ENCODE measurements at regions not wholly inside any gene's neighbourhood (a gene's known extent, or its start where the extent isn't known, plus 50 kb on each side); places are given as distances from the start of the nearest gene placed in this dataset.

DNA sequence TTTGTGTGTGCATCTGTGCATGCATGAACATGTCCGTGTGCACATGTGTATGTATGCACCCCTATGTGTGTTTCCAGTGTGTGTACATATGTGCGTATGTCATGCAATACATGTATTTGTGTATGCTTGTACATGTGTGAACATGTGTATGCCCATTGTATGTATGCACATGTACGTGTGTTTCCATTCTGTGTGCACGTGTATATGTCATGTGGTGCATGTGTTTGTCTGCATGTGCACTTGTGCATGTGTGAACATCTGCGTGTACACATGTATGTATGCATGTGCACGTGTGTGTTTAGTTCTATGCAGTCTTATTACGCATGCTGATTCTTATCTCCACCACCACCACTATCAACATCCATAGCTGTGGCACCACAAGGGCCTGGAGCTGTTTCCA, 403.5 kb upstream of the IRX4 start:
- no peak for FAIRE-seq
- H3K9me3 Mint-ChIP-seq (ENCODE audit: unreplicated experiment): peaks cover 6% of the 10 kb centered on the region
- H3K27me3 Mint-ChIP-seq (ENCODE audit: low read depth, unreplicated experiment): peaks cover 23% of the 10 kb centered on the region
- no peaks in the 10 kb centered on the region for H3K36me3 Mint-ChIP-seq (ENCODE audit: low read depth, unreplicated experiment)
- Histone ChIP-seq H3K79me2 (ENCODE audit: insufficient read depth, low read length) (no peaks in the 10 kb centered on the region), H2AFZ (ENCODE audit: low read depth, low read length) (no peak overlapping the region), H4K20me1 (ENCODE audit: insufficient read depth, low read length) (no peaks in the 10 kb centered on the region), H3K9ac (ENCODE audit: low read length) (no peak overlapping the region), H3K36me3 (ENCODE audit: insufficient read depth, low read length) (no peaks in the 10 kb centered on the region), H3K27ac (ENCODE audit: low read depth, low read length) (no peak overlapping the region), H3K4me1 (ENCODE audit: insufficient read depth, low read length) (no peaks in the 10 kb centered on the region), H3K4me2 (ENCODE audit: low read length) (no peak overlapping the region), H3K27me3 (ENCODE audit: insufficient read depth, low read length) (no peaks in the 10 kb centered on the region), H3K9me3 (ENCODE audit: insufficient read depth, low read depth, low read length) (peaks cover 14% of the 10 kb centered on the region), H3K4me3 (ENCODE audit: insufficient read depth, low read depth, low read length) (no peak overlapping the region)
- H3K4me1 Mint-ChIP-seq (ENCODE audit: low read depth, unreplicated experiment): no peaks in the 10 kb centered on the region
- no peak overlapping the region for H3K4me3 Mint-ChIP-seq (ENCODE audit: unreplicated experiment)
- no peak overlapping the region for H3K27ac Mint-ChIP-seq (ENCODE audit: unreplicated experiment)
- no peak for DNase-seq (ENCODE audit: low read depth)
- no peak for TF ChIP-seq EZH2 (IDR thresholded peaks at IDR 0.05; ENCODE audit: insufficient read depth, low read length)
- TF ChIP-seq, protein P1, sequence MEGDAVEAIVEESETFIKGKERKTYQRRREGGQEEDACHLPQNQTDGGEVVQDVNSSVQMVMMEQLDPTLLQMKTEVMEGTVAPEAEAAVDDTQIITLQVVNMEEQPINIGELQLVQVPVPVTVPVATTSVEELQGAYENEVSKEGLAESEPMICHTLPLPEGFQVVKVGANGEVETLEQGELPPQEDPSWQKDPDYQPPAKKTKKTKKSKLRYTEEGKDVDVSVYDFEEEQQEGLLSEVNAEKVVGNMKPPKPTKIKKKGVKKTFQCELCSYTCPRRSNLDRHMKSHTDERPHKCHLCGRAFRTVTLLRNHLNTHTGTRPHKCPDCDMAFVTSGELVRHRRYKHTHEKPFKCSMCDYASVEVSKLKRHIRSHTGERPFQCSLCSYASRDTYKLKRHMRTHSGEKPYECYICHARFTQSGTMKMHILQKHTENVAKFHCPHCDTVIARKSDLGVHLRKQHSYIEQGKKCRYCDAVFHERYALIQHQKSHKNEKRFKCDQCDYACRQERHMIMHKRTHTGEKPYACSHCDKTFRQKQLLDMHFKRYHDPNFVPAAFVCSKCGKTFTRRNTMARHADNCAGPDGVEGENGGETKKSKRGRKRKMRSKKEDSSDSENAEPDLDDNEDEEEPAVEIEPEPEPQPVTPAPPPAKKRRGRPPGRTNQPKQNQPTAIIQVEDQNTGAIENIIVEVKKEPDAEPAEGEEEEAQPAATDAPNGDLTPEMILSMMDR (IDR thresholded peaks at IDR 0.05; ENCODE audit: insufficient read depth, low read depth, low read length): no peak

DNA sequence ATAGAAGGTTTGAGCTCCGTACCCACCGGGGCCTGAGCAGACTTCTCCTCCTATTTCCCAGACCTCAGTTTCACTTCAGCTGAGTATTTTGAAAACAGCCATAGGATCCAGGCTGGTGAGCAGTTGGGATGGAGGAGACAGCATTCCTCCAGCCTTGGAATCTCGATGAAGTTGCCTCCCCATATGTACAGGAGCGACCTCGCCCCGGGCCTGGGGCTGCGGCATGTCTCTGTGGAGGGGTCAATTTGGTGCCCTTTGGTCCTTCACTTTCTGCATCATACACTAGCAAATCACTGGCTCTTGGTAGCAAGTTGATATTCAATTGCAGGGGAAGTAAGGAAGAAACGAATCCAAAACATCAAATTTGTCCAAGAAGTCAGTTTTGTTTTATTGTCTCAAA, 402.0 kb upstream of the IRX4 start:
- no peak overlapping the region for H3K27ac ChIP-seq (ENCODE audit: low read depth, low read length)

DNA sequence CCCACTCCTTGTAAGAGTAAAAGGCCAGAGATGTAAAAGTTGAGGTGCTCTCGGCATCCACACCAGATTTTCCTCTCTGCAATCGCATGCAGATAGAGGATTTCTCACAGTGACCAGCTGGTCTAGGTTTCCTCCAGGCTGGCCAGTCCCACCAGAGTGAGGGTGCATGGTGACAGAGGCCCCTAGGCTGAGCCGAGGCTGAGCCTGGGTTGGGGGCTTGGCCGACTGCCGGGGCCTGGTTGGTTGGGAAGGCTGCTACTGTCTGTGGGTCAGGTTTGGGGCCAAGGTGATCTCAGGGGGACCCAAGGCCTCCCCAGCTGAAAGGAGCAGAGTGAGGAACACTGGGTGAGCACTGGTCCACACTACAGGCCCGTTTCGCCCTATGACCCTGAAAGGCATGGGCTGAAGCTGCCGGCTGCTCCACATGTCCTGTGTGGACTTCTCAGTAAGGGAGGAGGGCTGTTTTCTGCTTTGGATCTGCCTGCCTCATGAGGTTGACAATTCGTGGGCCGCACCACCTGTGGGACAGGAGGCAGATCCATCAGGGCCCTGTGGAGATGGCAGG, 400.8 kb upstream of the IRX4 start:
- Histone ChIP-seq H3K9me3 (ENCODE audit: insufficient read depth, low read depth, low read length) (peaks cover 10% of the 10 kb centered on the region), H3K4me1 (ENCODE audit: insufficient read depth, low read length) (no peaks in the 10 kb centered on the region), H3K79me2 (ENCODE audit: insufficient read depth, low read length) (no peaks in the 10 kb centered on the region), H3K27me3 (ENCODE audit: insufficient read depth, low read length) (no peaks in the 10 kb centered on the region), H3K36me3 (ENCODE audit: insufficient read depth, low read length) (no peaks in the 10 kb centered on the region), H3K4me2 (ENCODE audit: low read length) (no peak overlapping the region), H3K4me3 (ENCODE audit: insufficient read depth, low read depth, low read length) (no peak overlapping the region), H3K9ac (ENCODE audit: low read length) (no peak overlapping the region), H3K27ac (ENCODE audit: low read depth, low read length) (no peak overlapping the region), H2AFZ (ENCODE audit: low read depth, low read length) (no peak overlapping the region), H4K20me1 (ENCODE audit: insufficient read depth, low read length) (no peaks in the 10 kb centered on the region)
- Mint-ChIP-seq H3K4me1 (ENCODE audit: low read depth, unreplicated experiment) (no peaks in the 10 kb centered on the region), H3K27me3 (ENCODE audit: low read depth, unreplicated experiment) (peaks cover 26% of the 10 kb centered on the region), H3K36me3 (ENCODE audit: low read depth, unreplicated experiment) (no peaks in the 10 kb centered on the region), H3K4me3 (ENCODE audit: unreplicated experiment) (no peak overlapping the region), H3K27ac (ENCODE audit: unreplicated experiment) (no peak overlapping the region), H3K9me3 (ENCODE audit: unreplicated experiment) (peaks cover 6% of the 10 kb centered on the region)
- no peak for FAIRE-seq
- no peak for TF ChIP-seq EZH2 (IDR thresholded peaks at IDR 0.05; ENCODE audit: insufficient read depth, low read length)
- TF ChIP-seq, protein P1 (IDR thresholded peaks at IDR 0.05; ENCODE audit: insufficient read depth, low read depth, low read length): no peak
- DNase-seq (ENCODE audit: low read depth): no peak

More for the DNA sequence above, 402.0 kb upstream of the IRX4 start:
- Histone ChIP-seq H3K9ac (ENCODE audit: low read length) (no peak overlapping the region), H3K4me1 (ENCODE audit: insufficient read depth, low read length) (no peaks in the 10 kb centered on the region), H3K79me2 (ENCODE audit: insufficient read depth, low read length) (no peaks in the 10 kb centered on the region), H3K27me3 (ENCODE audit: insufficient read depth, low read length) (no peaks in the 10 kb centered on the region), H3K4me3 (ENCODE audit: insufficient read depth, low read depth, low read length) (no peak overlapping the region), H4K20me1 (ENCODE audit: insufficient read depth, low read length) (no peaks in the 10 kb centered on the region), H3K9me3 (ENCODE audit: insufficient read depth, low read depth, low read length) (peaks cover 10% of the 10 kb centered on the region), H3K36me3 (ENCODE audit: insufficient read depth, low read length) (no peaks in the 10 kb centered on the region), H2AFZ (ENCODE audit: low read depth, low read length) (no peak overlapping the region), H3K4me2 (ENCODE audit: low read length) (no peak overlapping the region)
- Mint-ChIP-seq H3K4me1 (ENCODE audit: low read depth, unreplicated experiment) (no peaks in the 10 kb centered on the region), H3K27me3 (ENCODE audit: low read depth, unreplicated experiment) (peaks cover 23% of the 10 kb centered on the region), H3K9me3 (ENCODE audit: unreplicated experiment) (peaks cover 6% of the 10 kb centered on the region), H3K27ac (ENCODE audit: unreplicated experiment) (no peak overlapping the region), H3K4me3 (ENCODE audit: unreplicated experiment) (no peak overlapping the region), H3K36me3 (ENCODE audit: low read depth, unreplicated experiment) (no peaks in the 10 kb centered on the region)
- DNase-seq (ENCODE audit: low read depth) (no peak), FAIRE-seq (no peak)
- TF ChIP-seq EZH2 (IDR thresholded peaks at IDR 0.05; ENCODE audit: insufficient read depth, low read length): no peak
- TF ChIP-seq, protein P1 (IDR thresholded peaks at IDR 0.05; ENCODE audit: insufficient read depth, low read depth, low read length): no peak

All from astrocyte (in vitro differentiated cells and primary cell).